Colonic mucosa (tissue), 4 donors: ENCODE measurements at regions not wholly inside any gene's neighbourhood (a gene's known extent, or its start where the extent isn't known, plus 50 kb on each side); places are given as distances from the start of the nearest gene placed in this dataset.
"Not testable (repeated sequence)": the region's sequence is repeated elsewhere in the genome, so short reads cannot be mapped to it uniquely, and the experiment has no call there.

Experiments
- DNase-seq: peaks from one replicate; pipeline ENCODE4 v3.0.0-alpha.2; 2020
- H3K27ac ChIP-seq: fragments of 200-600 bp; one replicate; pipeline ENCODE4 v1.8.0; 2021
- H3K27me3 ChIP-seq: fragments of 200-600 bp; one replicate; pipeline ENCODE4 v1.8.0; 2021
- H3K36me3 ChIP-seq: fragments of 200-600 bp; one replicate; pipeline ENCODE4 v1.8.0; 2021
- H3K4me1 ChIP-seq: fragments of 200-600 bp; one replicate; pipeline ENCODE4 v1.8.0; 2021; ENCODE audit warnings: mild to moderate bottlenecking
- H3K4me3 ChIP-seq: fragments of 200-600 bp; one replicate; pipeline ENCODE4 v1.8.0; 2021
- H3K9ac ChIP-seq, 2 donors: one replicate each; pipeline ENCODE4 v1.7.0; 2013; ENCODE audit warnings: control low read depth in 2 of 2, low read depth in 2 of 2, low read length in 2 of 2
- H3K9me3 ChIP-seq: fragments of 200-600 bp; one replicate; pipeline ENCODE4 v1.8.0; 2021
- intact Hi-C: fragments of 100-400 bp; cut with DNase I; formaldehyde crosslinking; loops from one replicate; pipeline ENCODE4 v1.14.1; 2022
- TF ChIP-seq, protein P1 (sequence below): fragments of 200-600 bp; IDR thresholded peaks from one replicate; pipeline ENCODE4 v1.8.0; 2022; ENCODE audit warnings: antibody characterized with exemption, mild to moderate bottlenecking
- donor health status: healthy.
- donor health status: DM: no; HTN: no; CAD: no.
- donor health status: DM: no; HTN: no; CAD: no.

DNA sequence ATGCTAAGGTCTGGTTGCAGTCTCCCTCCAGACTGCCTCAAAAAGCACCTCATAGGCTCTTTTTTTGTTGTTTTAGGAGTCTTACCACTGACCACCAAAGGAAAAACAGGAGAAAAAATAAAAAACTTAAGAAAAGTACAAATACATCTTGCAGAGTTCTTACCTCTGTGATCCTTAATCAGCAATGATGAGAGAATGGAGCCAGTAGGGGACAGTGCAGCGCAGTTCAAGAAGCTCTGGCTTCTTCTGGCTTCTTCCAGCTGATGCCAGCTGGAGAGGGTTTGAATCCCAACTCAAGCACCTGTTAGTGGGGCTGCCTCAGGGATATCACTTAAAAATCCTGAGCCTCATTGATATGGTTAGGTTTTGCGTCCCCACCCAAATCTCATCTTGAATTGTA, 223.3 kb upstream of the ISX start:
- H3K9me3 ChIP-seq: no peaks in the 10 kb centered on the region
- no peaks in the 10 kb centered on the region for H3K4me1 ChIP-seq
- no peak overlapping the region for H3K27ac ChIP-seq
- intact Hi-C loops: no loop called here
- H3K27me3 ChIP-seq: no peaks in the 10 kb centered on the region
- TF ChIP-seq, protein P1, sequence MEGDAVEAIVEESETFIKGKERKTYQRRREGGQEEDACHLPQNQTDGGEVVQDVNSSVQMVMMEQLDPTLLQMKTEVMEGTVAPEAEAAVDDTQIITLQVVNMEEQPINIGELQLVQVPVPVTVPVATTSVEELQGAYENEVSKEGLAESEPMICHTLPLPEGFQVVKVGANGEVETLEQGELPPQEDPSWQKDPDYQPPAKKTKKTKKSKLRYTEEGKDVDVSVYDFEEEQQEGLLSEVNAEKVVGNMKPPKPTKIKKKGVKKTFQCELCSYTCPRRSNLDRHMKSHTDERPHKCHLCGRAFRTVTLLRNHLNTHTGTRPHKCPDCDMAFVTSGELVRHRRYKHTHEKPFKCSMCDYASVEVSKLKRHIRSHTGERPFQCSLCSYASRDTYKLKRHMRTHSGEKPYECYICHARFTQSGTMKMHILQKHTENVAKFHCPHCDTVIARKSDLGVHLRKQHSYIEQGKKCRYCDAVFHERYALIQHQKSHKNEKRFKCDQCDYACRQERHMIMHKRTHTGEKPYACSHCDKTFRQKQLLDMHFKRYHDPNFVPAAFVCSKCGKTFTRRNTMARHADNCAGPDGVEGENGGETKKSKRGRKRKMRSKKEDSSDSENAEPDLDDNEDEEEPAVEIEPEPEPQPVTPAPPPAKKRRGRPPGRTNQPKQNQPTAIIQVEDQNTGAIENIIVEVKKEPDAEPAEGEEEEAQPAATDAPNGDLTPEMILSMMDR: no peak
- no peak overlapping the region for H3K4me3 ChIP-seq
- H3K9ac ChIP-seq: no peak overlapping the region
- H3K36me3 ChIP-seq: no peaks in the 10 kb centered on the region
- no peak for DNase-seq

DNA sequence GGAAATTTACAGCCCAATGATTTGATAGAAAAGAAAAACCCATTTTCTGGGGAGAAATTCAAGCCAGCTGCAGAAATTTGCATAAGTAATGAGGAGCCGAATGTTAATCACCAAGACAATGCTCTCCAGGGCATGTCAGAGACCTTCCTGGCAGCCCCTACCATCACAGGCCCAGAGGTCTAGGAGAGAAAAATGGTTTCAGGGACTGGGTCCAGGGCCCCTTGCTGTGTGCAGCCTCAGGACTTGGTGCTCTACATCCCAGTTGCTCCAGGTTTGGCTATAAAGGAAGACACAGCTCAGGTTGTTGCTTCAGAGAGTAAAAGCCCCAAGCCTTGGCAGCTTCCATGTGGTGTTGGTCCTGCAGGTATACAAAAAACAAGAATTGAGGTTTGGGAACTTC, 222.2 kb upstream of the ISX start:
- H3K9ac ChIP-seq, H3K9me3 ChIP-seq, H3K27me3 ChIP-seq, H3K27ac ChIP-seq, DNase-seq, H3K4me3 ChIP-seq, intact Hi-C loops, H3K4me1 ChIP-seq, H3K36me3 ChIP-seq: not testable (repeated sequence)

DNA sequence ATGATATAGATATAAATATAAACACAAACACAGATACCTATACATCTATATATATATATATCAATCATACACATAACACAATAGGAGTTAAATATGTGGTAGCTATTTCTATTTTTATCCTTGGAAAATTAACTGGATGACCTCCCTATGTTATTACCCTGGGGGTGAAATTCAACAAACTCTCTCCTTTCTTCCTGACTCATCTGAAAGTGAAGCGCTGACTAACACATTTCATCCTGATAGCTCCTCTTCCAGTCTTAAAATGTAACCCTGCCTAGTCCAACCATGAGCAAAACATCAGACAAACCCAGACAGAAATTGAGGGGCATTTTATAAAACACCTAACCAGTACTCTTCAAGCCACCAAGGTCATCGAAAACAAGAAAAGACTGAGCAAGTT, 220.6 kb upstream of the ISX start:
- no peaks in the 10 kb centered on the region for H3K36me3 ChIP-seq
- no peak overlapping the region for H3K4me3 ChIP-seq
- no peaks in the 10 kb centered on the region for H3K27me3 ChIP-seq
- TF ChIP-seq, protein P1: no peak
- intact Hi-C loops: no loop called here
- H3K27ac ChIP-seq: no peak overlapping the region
- no peaks in the 10 kb centered on the region for H3K4me1 ChIP-seq
- no peak for DNase-seq
- no peaks in the 10 kb centered on the region for H3K9me3 ChIP-seq
- no peak overlapping the region for H3K9ac ChIP-seq

DNA sequence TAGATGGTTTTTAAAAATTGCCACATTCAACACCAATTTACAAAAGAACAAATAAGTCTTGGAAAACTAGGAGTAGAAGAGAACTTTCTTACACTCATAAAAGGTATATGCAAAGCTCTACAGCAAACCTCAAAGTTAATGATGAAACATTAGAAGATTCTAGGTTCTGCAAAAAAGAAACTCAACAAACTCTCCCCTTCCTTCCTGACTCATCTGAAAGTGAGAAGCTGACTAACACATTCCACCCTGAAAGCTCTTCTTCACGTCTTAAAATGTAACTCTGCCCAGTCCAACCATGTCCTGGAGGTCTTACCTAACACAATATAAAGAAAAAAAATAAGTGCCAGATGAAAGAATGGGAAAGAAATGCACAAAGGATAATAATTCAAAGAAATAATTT, 218.9 kb upstream of the ISX start:
- no peak for DNase-seq
- TF ChIP-seq, protein P1: no peak
- Histone ChIP-seq H3K9ac (no peak overlapping the region), H3K27ac (no peak overlapping the region), H3K4me1 (no peaks in the 10 kb centered on the region), H3K4me3 (no peak overlapping the region), H3K9me3 (no peaks in the 10 kb centered on the region), H3K27me3 (no peaks in the 10 kb centered on the region), H3K36me3 (no peaks in the 10 kb centered on the region)
- intact Hi-C loops: no loop called here

DNA sequence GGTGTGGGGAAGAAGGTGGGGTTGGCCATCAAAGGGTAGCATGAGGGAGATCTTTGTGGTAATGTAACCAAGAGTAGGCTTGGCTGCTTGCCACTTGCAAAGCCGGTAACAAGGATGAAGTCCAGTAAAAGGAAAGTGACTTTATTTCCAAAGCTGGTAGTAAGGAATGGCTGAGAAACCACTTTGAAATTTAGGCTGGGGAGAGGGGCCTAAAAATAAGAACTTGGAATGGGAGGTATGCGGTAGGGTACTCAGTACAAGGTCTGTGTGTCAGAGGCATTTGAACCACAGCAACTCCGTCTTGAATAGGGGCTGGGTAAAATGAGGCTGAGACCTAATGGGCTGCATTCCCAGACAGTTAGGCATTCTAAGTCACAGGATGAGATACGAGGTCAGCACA, 216.0 kb upstream of the ISX start:
- intact Hi-C loops: no loop called here
- TF ChIP-seq, protein P1: no peak

DNA sequence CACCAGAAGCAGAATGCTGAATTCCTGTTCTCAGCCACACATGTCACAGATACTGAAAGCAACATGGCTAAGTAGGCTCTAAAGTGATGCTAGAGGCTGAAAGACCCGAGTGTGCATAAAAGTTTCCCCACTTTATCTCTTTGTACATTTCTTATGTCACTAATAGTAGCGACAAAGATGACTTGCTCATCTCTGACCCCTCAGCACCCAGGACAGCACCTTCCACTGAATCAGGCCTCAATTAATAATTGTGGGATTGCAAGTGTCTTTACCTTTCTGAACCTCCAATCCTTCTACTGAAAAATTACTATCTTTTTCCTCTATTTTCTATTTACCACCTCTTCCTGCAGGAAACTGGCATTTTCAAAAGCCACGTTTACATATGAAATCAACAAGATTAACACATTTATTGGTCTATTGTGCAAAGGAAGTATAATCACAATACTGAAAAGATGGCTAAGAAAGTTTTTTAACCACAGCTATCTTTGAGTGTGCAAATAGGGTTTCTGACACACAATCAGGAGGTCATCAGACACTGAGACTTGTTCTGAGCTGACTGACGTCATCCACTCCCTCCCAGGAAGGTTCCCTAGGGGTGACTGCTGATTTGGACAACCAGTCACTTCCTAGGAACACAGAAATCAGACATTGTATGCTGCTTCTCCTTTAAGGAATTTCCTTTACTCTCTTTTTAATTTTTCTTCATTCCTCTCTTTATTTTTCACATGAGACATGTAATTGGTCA, 213.9 kb upstream of the ISX start:
- Histone ChIP-seq H3K27me3 (no peaks in the 10 kb centered on the region), H3K4me1 (no peaks in the 10 kb centered on the region), H3K9me3 (no peaks in the 10 kb centered on the region), H3K27ac (no peak overlapping the region), H3K36me3 (no peaks in the 10 kb centered on the region), H3K4me3 (no peak overlapping the region), H3K9ac (no peak overlapping the region)
- intact Hi-C loops: no loop called here
- TF ChIP-seq, protein P1: no peak
- no peak for DNase-seq

More for the DNA sequence above, 216.0 kb upstream of the ISX start:
- no peaks in the 10 kb centered on the region for H3K4me1 ChIP-seq
- H3K9me3 ChIP-seq: no peaks in the 10 kb centered on the region
- DNase-seq: no peak
- no peak overlapping the region for H3K9ac ChIP-seq
- H3K36me3 ChIP-seq: no peaks in the 10 kb centered on the region
- no peak overlapping the region for H3K4me3 ChIP-seq
- no peaks in the 10 kb centered on the region for H3K27me3 ChIP-seq
- no peak overlapping the region for H3K27ac ChIP-seq
